H1 (cell line): ENCODE measurements at regions not wholly inside any gene's neighbourhood (a gene's known extent, or its start where the extent isn't known, plus 50 kb on each side); places are given as distances from the start of the nearest gene placed in this dataset.

Source experiments
- ATF3 ChIP-seq: IDR thresholded peaks from 2 replicates; pipeline ENCODE4 v1.6.1; 2011; ENCODE audit warnings: low read depth, mild to moderate bottlenecking, low read length; ENCODE audit not compliant: insufficient read depth
- CEBPB ChIP-seq: IDR thresholded peaks from 2 replicates; pipeline ENCODE4 v1.6.1; 2012; ENCODE audit warnings: low read depth, low read length
- CHD1 ChIP-seq: IDR thresholded peaks from 2 replicates; pipeline ENCODE4 v1.6.1; 2012; ENCODE audit warnings: low read depth, low read length, improper control_type of control experiment
- EZH2 ChIP-seq: fragments of 200-600 bp; sonication (generic); IDR thresholded peaks from 2 replicates; pipeline ENCODE4 v1.7.1; 2012; ENCODE audit warnings: low read depth, mild to moderate bottlenecking, moderate library complexity, low read length, inconsistent platforms; ENCODE audit not compliant: severe bottlenecking
- HDAC2 ChIP-seq, 2 experiments: fragments of 300-600 bp in 1 of 2; sonication (generic) in 1 of 2; IDR thresholded peaks; 2 replicates each; pipeline ENCODE4 v1.6.1; 2011 to 2012; ENCODE audit warnings: low read depth in 2 of 2, low read length in 2 of 2, mild to moderate bottlenecking in 2 of 2, moderate library complexity in 2 of 2, borderline replicate concordance in 1 of 2, inconsistent platforms in 1 of 2

DNA sequence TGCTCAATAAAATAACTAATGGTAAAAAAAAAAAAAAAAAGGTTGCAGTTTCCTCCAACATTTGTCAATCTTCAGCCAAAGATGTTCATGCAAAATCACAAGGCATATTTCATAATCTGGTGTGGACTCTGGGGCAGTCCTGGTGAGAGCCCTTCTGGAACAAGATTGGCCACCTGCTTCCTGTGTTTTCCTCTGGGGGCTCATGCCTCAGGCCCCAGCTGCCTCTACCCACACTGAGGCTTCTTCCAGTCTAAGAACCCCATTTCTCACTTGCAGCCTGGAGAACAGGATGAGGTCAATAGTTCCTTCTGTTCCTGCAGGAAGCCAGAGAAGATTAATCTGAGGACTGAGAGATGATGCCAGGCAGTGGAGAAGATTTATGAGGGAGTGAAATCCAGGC, 492.6 kb upstream of the BRINP1 start:
- TF ChIP-seq ATF3 (no peak), HDAC2 (IDR thresholded peaks at IDR 0.05; ENCODE audit: borderline replicate concordance in 1 of 2, low read depth in 2 of 2, low read length in 2 of 2) (no peak), EZH2 (no peak), CHD1 (no peak), CEBPB (no peak)
